ENCODE measurements at regions not wholly inside any gene's neighbourhood (a gene's known extent, or its start where the extent isn't known, plus 50 kb on each side); places are given as distances from the start of the nearest gene placed in this dataset.

GRCh38 chr5:123879071-123879470, 367.1 kb downstream of the CSNK1G3 start:
- TF ChIP-seq EZH2 (IDR thresholded peaks at IDR 0.05) (no peak), FOXP2 (optimal IDR thresholded peaks at IDR 0.05; ENCODE audit: control extremely low read depth, extremely low read length, insufficient read depth) (no peak), POLR2AphosphoS5 (IDR thresholded peaks at IDR 0.05; ENCODE audit: borderline replicate concordance, low read depth, low read length) (no peak)
- Histone ChIP-seq H3K9ac (ENCODE audit: insufficient read length) (no peak overlapping the region), H3K36me3 (ENCODE audit: insufficient read depth, low read length) (no peaks in the 10 kb centered on the region), H3K27ac (no peak overlapping the region), H3K9me3 (ENCODE audit: low read depth, low read length) (no peaks in the 10 kb centered on the region), H3K4me3 (no peak overlapping the region)
- no peak for DNase-seq (ENCODE audit: low read depth, low spot score)

DNA sequence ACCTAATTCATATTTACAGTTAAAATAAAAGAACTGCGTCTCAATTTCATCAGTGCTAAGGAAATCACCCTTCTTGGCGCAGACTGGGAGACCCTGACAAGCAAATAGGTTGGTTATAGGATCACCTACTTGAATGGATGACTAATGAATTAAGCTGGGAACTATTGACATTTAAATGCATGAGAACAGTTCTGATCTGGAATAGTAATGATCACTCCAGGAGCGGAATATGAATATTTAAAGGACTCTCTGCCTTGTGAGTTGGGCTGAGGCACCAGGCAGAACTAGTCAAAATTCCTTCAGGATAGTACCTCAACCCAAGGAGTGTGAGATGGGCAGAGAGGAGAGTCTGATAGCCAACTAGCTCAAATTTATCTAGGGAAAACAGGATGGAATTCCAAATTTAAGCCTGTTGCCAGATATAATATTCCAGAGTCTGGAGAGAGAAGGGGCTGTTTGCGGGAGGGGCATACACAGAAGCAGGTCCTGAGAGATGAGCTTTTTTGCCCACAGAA, 364.4 kb downstream of the CSNK1G3 start:
- DNase-seq (ENCODE audit: low read depth, low spot score), result no peak
- H3K36me3 ChIP-seq (ENCODE audit: insufficient read depth, low read length), result no peaks in the 10 kb centered on the region
- no peak for TF ChIP-seq FOXP2 (optimal IDR thresholded peaks at IDR 0.05; ENCODE audit: control extremely low read depth, extremely low read length, insufficient read depth)
- TF ChIP-seq EZH2 (IDR thresholded peaks at IDR 0.05), result no peak
- no peak for TF ChIP-seq POLR2AphosphoS5 (IDR thresholded peaks at IDR 0.05; ENCODE audit: borderline replicate concordance, low read depth, low read length)
- peak overlapping the region; percentile 93; the same call in 1 of the 2 replicates for H3K27ac ChIP-seq
- no peak overlapping the region for H3K9ac ChIP-seq (ENCODE audit: insufficient read length)
- H3K4me3 ChIP-seq, result peak overlapping the region; percentile 74
- no peaks in the 10 kb centered on the region for H3K9me3 ChIP-seq (ENCODE audit: low read depth, low read length)

GRCh38 chr5:123875561-123876275, 363.7 kb downstream of the CSNK1G3 start:
- DNase-seq (ENCODE audit: low read depth, low spot score), result no peak
- H3K9ac ChIP-seq (ENCODE audit: insufficient read length), result peak overlapping the region; percentile 55
- no peak for TF ChIP-seq EZH2 (IDR thresholded peaks at IDR 0.05)
- TF ChIP-seq FOXP2 (optimal IDR thresholded peaks at IDR 0.05; ENCODE audit: control extremely low read depth, extremely low read length, insufficient read depth), result peak; percentile 45
- TF ChIP-seq POLR2AphosphoS5 (IDR thresholded peaks at IDR 0.05; ENCODE audit: borderline replicate concordance, low read depth, low read length), result no peak; the same call in 1 of the 2 replicates

GRCh38 chr5:123874600-123875201, 362.7 kb downstream of the CSNK1G3 start:
- peak overlapping the region; percentile 60 for H3K9ac ChIP-seq (ENCODE audit: insufficient read length)
- DNase-seq (ENCODE audit: low read depth, low spot score), result peak; percentile 81
- peak overlapping the region; percentile 93 for H3K27ac ChIP-seq

More at GRCh38 chr5:123875561-123876275, 363.7 kb downstream of the CSNK1G3 start:
- Histone ChIP-seq H3K9me3 (ENCODE audit: low read depth, low read length) (no peaks in the 10 kb centered on the region), H3K27ac (peak overlapping the region; percentile 93), H3K36me3 (ENCODE audit: insufficient read depth, low read length) (no peaks in the 10 kb centered on the region), H3K4me3 (peak overlapping the region; percentile 74)

GRCh38 chr5:123873846-123874245, 361.9 kb downstream of the CSNK1G3 start:
- H3K9me3 ChIP-seq (ENCODE audit: low read depth, low read length), result no peaks in the 10 kb centered on the region
- DNase-seq (ENCODE audit: low read depth, low spot score), result no peak
- no peak for TF ChIP-seq EZH2 (IDR thresholded peaks at IDR 0.05)
- no peak for TF ChIP-seq FOXP2 (optimal IDR thresholded peaks at IDR 0.05; ENCODE audit: control extremely low read depth, extremely low read length, insufficient read depth)
- no peak for TF ChIP-seq POLR2AphosphoS5 (IDR thresholded peaks at IDR 0.05; ENCODE audit: borderline replicate concordance, low read depth, low read length)
- peak overlapping the region; percentile 93; the same call in 1 of the 2 replicates for H3K27ac ChIP-seq
- H3K4me3 ChIP-seq, result no peak overlapping the region
- H3K9ac ChIP-seq (ENCODE audit: insufficient read length), result no peak overlapping the region
- no peaks in the 10 kb centered on the region for H3K36me3 ChIP-seq (ENCODE audit: insufficient read depth, low read length)

More at GRCh38 chr5:123874600-123875201, 362.7 kb downstream of the CSNK1G3 start:
- TF ChIP-seq FOXP2 (optimal IDR thresholded peaks at IDR 0.05; ENCODE audit: control extremely low read depth, extremely low read length, insufficient read depth) (no peak), POLR2AphosphoS5 (IDR thresholded peaks at IDR 0.05; ENCODE audit: borderline replicate concordance, low read depth, low read length) (peak; percentile 46), EZH2 (IDR thresholded peaks at IDR 0.05) (no peak)
- no peaks in the 10 kb centered on the region for H3K36me3 ChIP-seq (ENCODE audit: insufficient read depth, low read length)
- H3K4me3 ChIP-seq, result peak overlapping the region; percentile 74
- H3K9me3 ChIP-seq (ENCODE audit: low read depth, low read length), result no peaks in the 10 kb centered on the region

- Histone ChIP-seq H3K9me3 (ENCODE audit: low read depth, low read length) (no peaks in the 10 kb centered on the region), H3K27ac (no peak overlapping the region), H3K9ac (ENCODE audit: insufficient read length) (no peak overlapping the region), H3K4me3 (no peak overlapping the region), H3K36me3 (ENCODE audit: insufficient read depth, low read length) (no peaks in the 10 kb centered on the region)
- TF ChIP-seq FOXP2 (optimal IDR thresholded peaks at IDR 0.05; ENCODE audit: control extremely low read depth, extremely low read length, insufficient read depth), result no peak
- TF ChIP-seq EZH2 (IDR thresholded peaks at IDR 0.05), result no peak
- TF ChIP-seq POLR2AphosphoS5 (IDR thresholded peaks at IDR 0.05; ENCODE audit: borderline replicate concordance, low read depth, low read length), result no peak
- DNase-seq (ENCODE audit: low read depth, low spot score), result no peak
Observed at GRCh38 chr5:123871373-123871772, 359.4 kb downstream of the CSNK1G3 start.

DNA sequence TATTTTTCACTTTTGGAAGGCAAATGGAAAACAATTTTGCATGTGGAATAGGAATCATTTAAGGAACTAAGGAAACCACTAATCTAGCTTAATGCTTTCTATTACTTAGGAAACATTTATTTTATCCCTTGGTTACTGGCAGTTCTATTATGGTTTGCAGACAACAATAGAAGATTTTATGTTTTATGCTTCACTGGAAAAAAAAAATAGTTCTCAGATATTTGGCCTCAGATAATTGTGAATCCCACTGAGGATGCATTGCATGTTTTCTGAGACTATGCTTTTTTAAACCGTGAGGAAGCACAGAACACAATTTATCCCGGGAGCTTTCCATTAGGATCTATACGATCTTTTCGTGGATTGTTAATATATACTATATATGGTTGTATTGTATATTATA, 356.9 kb downstream of the CSNK1G3 start:
- Histone ChIP-seq H3K27ac (no peak overlapping the region), H3K36me3 (ENCODE audit: insufficient read depth, low read length) (no peaks in the 10 kb centered on the region), H3K4me3 (no peak overlapping the region), H3K9me3 (ENCODE audit: low read depth, low read length) (no peaks in the 10 kb centered on the region), H3K9ac (ENCODE audit: insufficient read length) (no peak overlapping the region)
- no peak for DNase-seq (ENCODE audit: low read depth, low spot score)
- TF ChIP-seq FOXP2 (optimal IDR thresholded peaks at IDR 0.05; ENCODE audit: control extremely low read depth, extremely low read length, insufficient read depth) (no peak), POLR2AphosphoS5 (IDR thresholded peaks at IDR 0.05; ENCODE audit: borderline replicate concordance, low read depth, low read length) (no peak), EZH2 (IDR thresholded peaks at IDR 0.05) (no peak)

- no peak overlapping the region for H3K9ac ChIP-seq (ENCODE audit: insufficient read length)
- no peaks in the 10 kb centered on the region for H3K36me3 ChIP-seq (ENCODE audit: insufficient read depth, low read length)
- no peak overlapping the region for H3K27ac ChIP-seq
- DNase-seq (ENCODE audit: low read depth, low spot score), result no peak
- H3K4me3 ChIP-seq, result no peak overlapping the region
- TF ChIP-seq FOXP2 (optimal IDR thresholded peaks at IDR 0.05; ENCODE audit: control extremely low read depth, extremely low read length, insufficient read depth) (no peak), POLR2AphosphoS5 (IDR thresholded peaks at IDR 0.05; ENCODE audit: borderline replicate concordance, low read depth, low read length) (no peak), EZH2 (IDR thresholded peaks at IDR 0.05) (no peak)
- no peaks in the 10 kb centered on the region for H3K9me3 ChIP-seq (ENCODE audit: low read depth, low read length)
Observed at GRCh38 chr5:123868267-123868666, 356.3 kb downstream of the CSNK1G3 start.
